Neural cell (in vitro differentiated cells): ENCODE measurements at regions not wholly inside any gene's neighbourhood (a gene's known extent, or its start where the extent isn't known, plus 50 kb on each side); places are given as distances from the start of the nearest gene placed in this dataset.

Experiments
- H2AFZ ChIP-seq: fragments of 200-600, 300-800 bp; sonication (generic), shearing (Covaris generic); 2 replicates; pipeline ENCODE4 v1.6.0; 2014; ENCODE audit warnings: low read depth, mild to moderate bottlenecking, antibody characterized with exemption, low read length, moderate library complexity
- H3F3A ChIP-seq: fragments of 200-600 bp; shearing (Covaris generic); 2 replicates; pipeline ENCODE4 v1.6.1; 2016; ENCODE audit warnings: mild to moderate bottlenecking, moderate library complexity, mixed read lengths, antibody characterized with exemption, low read length; ENCODE audit not compliant: insufficient read depth, poor library complexity, severe bottlenecking
- H3K27ac ChIP-seq: fragments of 200-600, 300-800 bp; sonication (generic), shearing (Covaris generic); 2 replicates; pipeline ENCODE4 v1.5.1; 2014; ENCODE audit warnings: mild to moderate bottlenecking, low read length, moderate library complexity
- H3K27me3 ChIP-seq: fragments of 300-800, 200-600 bp; sonication (generic), shearing (Covaris generic); 2 replicates; pipeline ENCODE4 v1.6.0; 2014; ENCODE audit warnings: mild to moderate bottlenecking, low read depth, low read length, moderate library complexity; ENCODE audit not compliant: insufficient read depth
- H3K36me3 ChIP-seq: fragments of 300-800, 200-600 bp; sonication (generic), shearing (Covaris generic); 2 replicates; pipeline ENCODE4 v1.5.1; 2014; ENCODE audit warnings: mild to moderate bottlenecking, antibody characterized with exemption, low read length, moderate library complexity; ENCODE audit not compliant: insufficient read depth
- H3K4me2 ChIP-seq: fragments of 300-800, 200-600 bp; sonication (generic), shearing (Covaris generic); 2 replicates; pipeline ENCODE4 v1.6.0; 2014; ENCODE audit warnings: mild to moderate bottlenecking, low read length
- H3K4me3 ChIP-seq: fragments of 300-800, 200-600 bp; sonication (generic), shearing (Covaris generic); 2 replicates; pipeline ENCODE4 v1.5.1; 2014; ENCODE audit warnings: mild to moderate bottlenecking, low read length, moderate library complexity
- H3K79me2 ChIP-seq: fragments of 200-600 bp; shearing (Covaris generic); replicated peaks from 2 replicates; pipeline ENCODE4 v1.6.0; 2014; ENCODE audit warnings: mild to moderate bottlenecking, low read length, moderate library complexity; ENCODE audit not compliant: insufficient read depth
- H3K9ac ChIP-seq: fragments of 300-800, 200-600 bp; sonication (generic), shearing (Covaris generic); 2 replicates; pipeline ENCODE4 v1.6.1; 2016; ENCODE audit warnings: mild to moderate bottlenecking, low read length, mixed read lengths
- H3K9me2 ChIP-seq: fragments of 200-600 bp; shearing (Covaris generic); 2 replicates; pipeline ENCODE4 v1.6.1; 2016; ENCODE audit warnings: mild to moderate bottlenecking, low read length, mixed read lengths; ENCODE audit not compliant: insufficient read depth
- H3K9me3 ChIP-seq: fragments of 200-600, 300-800 bp; sonication (generic), shearing (Covaris generic); 2 replicates; pipeline ENCODE4 v1.6.1; 2016; ENCODE audit warnings: mild to moderate bottlenecking, mixed run types, low read length, moderate library complexity, mixed read lengths
- H4K20me1 ChIP-seq: fragments of 200-600 bp; shearing (Covaris generic); 2 replicates; pipeline ENCODE4 v1.6.1; 2016; ENCODE audit warnings: mild to moderate bottlenecking, mixed run types; ENCODE audit not compliant: insufficient read depth
- CTCF ChIP-seq: fragments of 450-650 bp; IDR thresholded peaks from 2 replicates; pipeline ENCODE4 v1.5.1; 2014; ENCODE audit warnings: antibody characterized with exemption, mild to moderate bottlenecking, moderate library complexity; ENCODE audit not compliant: poor library complexity, severe bottlenecking
- EP300 ChIP-seq: fragments of 450-650 bp; conservative IDR thresholded peaks from 2 replicates; pipeline ENCODE4 v1.6.1; 2014; ENCODE audit warnings: antibody characterized with exemption, mild to moderate bottlenecking, moderate library complexity; ENCODE audit not compliant: poor library complexity, severe bottlenecking
- EZH2 ChIP-seq: fragments of 200-600, 300-800 bp; shearing (Covaris generic), sonication (generic); IDR thresholded peaks from 2 replicates; pipeline ENCODE4 v1.6.1; 2014; ENCODE audit warnings: antibody characterized with exemption, low read length, borderline replicate concordance, mild to moderate bottlenecking; ENCODE audit not compliant: insufficient read depth, poor library complexity, severe bottlenecking
- MXI1 ChIP-seq: fragments of 450-650 bp; conservative IDR thresholded peaks from 2 replicates; pipeline ENCODE4 v1.6.1; 2014; ENCODE audit warnings: antibody characterized with exemption, mild to moderate bottlenecking; ENCODE audit not compliant: poor library complexity, severe bottlenecking
- POLR2AphosphoS5 ChIP-seq: IDR thresholded peaks from 2 replicates; pipeline ENCODE4 v1.6.1; 2012
- RAD21 ChIP-seq: fragments of 450-650 bp; conservative IDR thresholded peaks from 2 replicates; pipeline ENCODE4 v1.6.1; 2014; ENCODE audit warnings: antibody characterized with exemption, mild to moderate bottlenecking, moderate library complexity
- REST ChIP-seq: IDR thresholded peaks from 2 replicates; pipeline ENCODE4 v1.6.1; 2012; ENCODE audit warnings: borderline replicate concordance
- SMC3 ChIP-seq: fragments of 450-650 bp; conservative IDR thresholded peaks from 2 replicates; pipeline ENCODE4 v1.6.1; 2014; ENCODE audit warnings: antibody characterized with exemption, mild to moderate bottlenecking, moderate library complexity; ENCODE audit not compliant: poor library complexity
- TAF1 ChIP-seq: IDR thresholded peaks from 2 replicates; pipeline ENCODE4 v1.6.1; 2012; ENCODE audit warnings: low read depth

- Histone ChIP-seq H3K4me3 (no peak overlapping the region), H3K9me2 (no peaks in the 10 kb centered on the region), H3K79me2 (no peaks in the 10 kb centered on the region), H3K27me3 (no peaks in the 10 kb centered on the region), H3K27ac (no peak overlapping the region), H3K36me3 (no peaks in the 10 kb centered on the region), H4K20me1 (no peaks in the 10 kb centered on the region), H3K9me3 (no peaks in the 10 kb centered on the region), H3K9ac (no peak overlapping the region), H3F3A (no peaks in the 10 kb centered on the region), H3K4me2 (no peak overlapping the region), H2AFZ (no peak overlapping the region)
- no peak for TF ChIP-seq MXI1
- TF ChIP-seq TAF1 = no peak
- TF ChIP-seq EZH2 = no peak
- TF ChIP-seq SMC3 = no peak
- TF ChIP-seq POLR2AphosphoS5 = no peak
- TF ChIP-seq EP300 = no peak
- no peak for TF ChIP-seq REST
- TF ChIP-seq RAD21 = no peak
- no peak for TF ChIP-seq CTCF
These were observed 350.8 kb upstream of the ZNF385D start for GRCh38 chr3:22101811-22102210.

GRCh38 chr3:22103423-22103822, 352.4 kb upstream of the ZNF385D start:
- no peaks in the 10 kb centered on the region for H3K9me3 ChIP-seq
- H3K79me2 ChIP-seq = no peaks in the 10 kb centered on the region
- H2AFZ ChIP-seq = no peak overlapping the region
- no peak overlapping the region for H3K9ac ChIP-seq
- H3K4me2 ChIP-seq = no peak overlapping the region
- no peaks in the 10 kb centered on the region for H3K27me3 ChIP-seq
- H3K36me3 ChIP-seq = no peaks in the 10 kb centered on the region
- no peak overlapping the region for H3K4me3 ChIP-seq
- no peak for TF ChIP-seq EZH2
- no peak for TF ChIP-seq EP300
- TF ChIP-seq CTCF = no peak
- TF ChIP-seq REST = no peak
- no peak for TF ChIP-seq POLR2AphosphoS5
- TF ChIP-seq SMC3 = no peak
- no peak for TF ChIP-seq MXI1
- TF ChIP-seq TAF1 = no peak
- no peak for TF ChIP-seq RAD21
- no peaks in the 10 kb centered on the region for H3K9me2 ChIP-seq
- no peaks in the 10 kb centered on the region for H3F3A ChIP-seq
- H3K27ac ChIP-seq = no peak overlapping the region
- H4K20me1 ChIP-seq = no peaks in the 10 kb centered on the region
